ENCODE measurements at regions not wholly inside any gene's neighbourhood (a gene's known extent, or its start where the extent isn't known, plus 50 kb on each side); places are given as distances from the start of the nearest gene placed in this dataset.

GRCh38 chr9:2340046-2340760 is 281.4 kb upstream of the VLDLR start:
- TF ChIP-seq POLR2A (IDR thresholded peaks at IDR 0.05; ENCODE audit: low read depth, low read length) (no peak), TAF1 (IDR thresholded peaks at IDR 0.05; ENCODE audit: borderline replicate concordance, low read depth, low read length) (no peak)
